GM19351 (cell line): ENCODE measurements at regions not wholly inside any gene's neighbourhood (a gene's known extent, or its start where the extent isn't known, plus 50 kb on each side); places are given as distances from the start of the nearest gene placed in this dataset.

Experiments used
- ATAC-seq: cut with Tn5 transposase; IDR thresholded peaks from one replicate; pipeline ENCODE4 v1.9.1; 2021; ENCODE audit warnings: mild to moderate bottlenecking, moderate library complexity; ENCODE audit not compliant: unreplicated experiment

- ATAC-seq, result no peak
Measured at GRCh38 chr3:159797771-159798170, 190.9 kb upstream of the IL12A start.

GRCh38 chr3:159798951-159799350 lies 189.7 kb upstream of the IL12A start:
- no peak for ATAC-seq

- no peak for ATAC-seq
Measured at GRCh38 chr3:159800434-159801155, 188.0 kb upstream of the IL12A start.

GRCh38 chr3:159802864-159803263 lies 185.8 kb upstream of the IL12A start:
- no peak for ATAC-seq

- no peak for ATAC-seq
Measured at GRCh38 chr3:159803459-159803858, 185.2 kb upstream of the IL12A start.

- peak; percentile 100 for ATAC-seq
Measured at GRCh38 chr3:159804726-159805410, 183.8 kb upstream of the IL12A start.

- no peak for ATAC-seq
Measured at GRCh38 chr3:159805411-159805772, 183.2 kb upstream of the IL12A start.

- ATAC-seq, result no peak
Measured at GRCh38 chr3:159806412-159806811, 182.2 kb upstream of the IL12A start.

GRCh38 chr3:159807137-159808040 lies 181.2 kb upstream of the IL12A start:
- ATAC-seq, result no peak

- no peak for ATAC-seq
Measured at GRCh38 chr3:159813822-159814531, 174.7 kb upstream of the IL12A start.

GRCh38 chr3:159816512-159816911 lies 172.1 kb upstream of the IL12A start:
- no peak for ATAC-seq

GRCh38 chr3:159817126-159817525 lies 171.5 kb upstream of the IL12A start:
- ATAC-seq, result no peak

GRCh38 chr3:159817571-159817970 lies 171.1 kb upstream of the IL12A start:
- no peak for ATAC-seq

GRCh38 chr3:159818399-159818798 lies 170.2 kb upstream of the IL12A start:
- ATAC-seq, result no peak

GRCh38 chr3:159818997-159819500 lies 169.6 kb upstream of the IL12A start:
- peak; percentile 70 for ATAC-seq

- peak; percentile 16 for ATAC-seq
Measured at GRCh38 chr3:159819676-159820075, 169.0 kb upstream of the IL12A start.

GRCh38 chr3:159821110-159821509 lies 167.5 kb upstream of the IL12A start:
- ATAC-seq, result no peak

GRCh38 chr3:159821736-159822135 lies 166.9 kb upstream of the IL12A start:
- no peak for ATAC-seq

GRCh38 chr3:159823780-159824179 lies 164.9 kb upstream of the IL12A start:
- no peak for ATAC-seq

- no peak for ATAC-seq
Measured at GRCh38 chr3:159824333-159824732, 164.3 kb upstream of the IL12A start.
